H1 (cell line): ENCODE measurements at regions not wholly inside any gene's neighbourhood (a gene's known extent, or its start where the extent isn't known, plus 50 kb on each side); places are given as distances from the start of the nearest gene placed in this dataset.
"Not testable (repeated sequence)": the region's sequence is repeated elsewhere in the genome, so short reads cannot be mapped to it uniquely, and the experiment has no call there.

Source experiments
- CTCF ChIA-PET: fragments of 300-600 bp; sonication (Branson Sonifier 250); formaldehyde crosslinking; loops from one replicate; lab custom pipeline; 2021; ENCODE audit not compliant: partially characterized antibody; lab: Charles Lee
- POLR2A ChIA-PET: fragments of 300-600 bp; sonication (Branson Sonifier 250); formaldehyde crosslinking; loops from one replicate; lab custom pipeline; 2021; ENCODE audit warnings: inconsistent platforms; ENCODE audit not compliant: partially characterized antibody; lab: Charles Lee
- DNase-seq, 2 experiments: peaks; one replicate each; pipeline versions ENCODE4 v3.0.0 to v3.0.0-alpha.2; 2010 to 2022; ENCODE audit warnings: low spot score in 2 of 2, low read depth in 1 of 2, mixed read lengths in 1 of 2
- FAIRE-seq: peaks from 2 replicates; lab custom pipeline; 2011; peaks lifted over from hg19 to GRCh38; lab: Jason Lieb, UNC
- H2AFZ ChIP-seq: 2 replicates; pipeline ENCODE4 v1.8.1; 2012; ENCODE audit warnings: low read length, inconsistent platforms
- H2AK5ac ChIP-seq: 2 replicates; pipeline ENCODE4 v1.6.1; 2013; ENCODE audit warnings: low read depth, low read length
- H2BK120ac ChIP-seq: replicated peaks from 2 replicates; pipeline ENCODE3; 2013; ENCODE audit warnings: low read depth, low read length, inconsistent platforms
- H2BK12ac ChIP-seq: 2 replicates; pipeline ENCODE4 v1.6.1; 2013; ENCODE audit warnings: low read depth, low read length
- H2BK15ac ChIP-seq: 2 replicates; pipeline ENCODE4 v1.6.1; 2013; ENCODE audit warnings: low read length
- H2BK20ac ChIP-seq: 2 replicates; pipeline ENCODE4 v1.6.1; 2013; ENCODE audit warnings: low read length
- H2BK5ac ChIP-seq: 2 replicates; pipeline ENCODE4 v1.6.1; 2013; ENCODE audit warnings: low read depth, low read length
- H3K14ac ChIP-seq: 2 replicates; pipeline ENCODE4 v1.6.1; 2013; ENCODE audit warnings: inconsistent platforms; ENCODE audit not compliant: insufficient read length
- H3K18ac ChIP-seq: 2 replicates; pipeline ENCODE4 v1.6.1; 2013; ENCODE audit warnings: low read length; ENCODE audit errors: extremely low read depth
- H3K23ac ChIP-seq: 2 replicates; pipeline ENCODE4 v1.6.1; 2013; ENCODE audit warnings: inconsistent platforms; ENCODE audit not compliant: insufficient read length
- H3K23me2 ChIP-seq: 2 replicates; pipeline ENCODE4 v1.6.1; 2013; ENCODE audit warnings: low read depth, low read length
- H3K27ac ChIP-seq: 2 replicates; pipeline ENCODE4 v1.6.1; 2011; ENCODE audit warnings: low read depth, low read length, inconsistent platforms
- H3K27me3 ChIP-seq, 4 experiments: replicated peaks in 1 of 4; 1 replicate in 1 of 4; 2 replicates in 3 of 4; pipeline versions ENCODE4 v1.6.1 to v1.8.1; 2011 to 2013; ENCODE audit warnings: low read length in 3 of 4, mild to moderate bottlenecking in 3 of 4, inconsistent platforms in 2 of 4, mixed read lengths in 2 of 4, moderate library complexity in 1 of 4; ENCODE audit not compliant: control insufficient read depth in 3 of 4, insufficient read depth in 3 of 4; ENCODE audit errors: extremely low read depth in 1 of 4
- H3K36me3 ChIP-seq, 4 experiments: 2 replicates each; pipeline versions ENCODE4 v1.6.1 to v1.8.1; 2011 to 2013; ENCODE audit warnings: mild to moderate bottlenecking in 4 of 4, low read length in 3 of 4, moderate library complexity in 2 of 4, control low read depth in 1 of 4, inconsistent platforms in 1 of 4; ENCODE audit not compliant: insufficient read depth in 4 of 4, control insufficient read depth in 2 of 4
- H3K4ac ChIP-seq: replicated peaks from 2 replicates; pipeline ENCODE3; 2013; ENCODE audit warnings: low read length, low read depth, mixed read lengths, inconsistent platforms; ENCODE audit not compliant: insufficient read length
- H3K4me1 ChIP-seq, 4 experiments: replicated peaks in 1 of 4; 1 replicate in 1 of 4; 2 replicates in 3 of 4; pipeline versions ENCODE4 v1.6.1 to v1.8.1; 2011 to 2013; ENCODE audit warnings: low read length in 3 of 4, inconsistent platforms in 2 of 4, mixed read lengths in 1 of 4; ENCODE audit not compliant: insufficient read depth in 4 of 4, control insufficient read depth in 3 of 4
- H3K4me2 ChIP-seq, 2 experiments: 2 replicates each; pipeline versions ENCODE4 v1.6.1 to v1.8.1; 2011 to 2013; ENCODE audit warnings: low read depth in 2 of 2, low read length in 2 of 2, control low read depth in 1 of 2, inconsistent platforms in 1 of 2, mild to moderate bottlenecking in 1 of 2; ENCODE audit not compliant: insufficient read depth in 1 of 2
- H3K4me3 ChIP-seq, 4 experiments: fragments of 200-600, 300-600 bp in 1 of 4; sonication (generic), shearing (Covaris generic), sonication (Bioruptor Twin) in 1 of 4; 2 replicates each; pipeline versions ENCODE4 v1.5.1 to v1.8.1; 2011 to 2016; ENCODE audit warnings: low read length in 4 of 4, low read depth in 3 of 4, control low read depth in 2 of 4, inconsistent platforms in 2 of 4, mild to moderate bottlenecking in 2 of 4, mixed read lengths in 1 of 4, moderate library complexity in 1 of 4; ENCODE audit not compliant: insufficient read depth in 2 of 4; ENCODE audit errors: extremely low read depth in 1 of 4
- H3K56ac ChIP-seq: replicated peaks from 2 replicates; pipeline ENCODE3; 2013; ENCODE audit warnings: low read depth, mild to moderate bottlenecking, mixed read lengths, low read length, inconsistent platforms; ENCODE audit not compliant: insufficient read length
- H3K79me1 ChIP-seq: 2 replicates; pipeline ENCODE4 v1.6.1; 2013; ENCODE audit warnings: low read depth, low read length, control low read depth
- H3K79me2 ChIP-seq, 2 experiments: 2 replicates each; pipeline versions ENCODE4 v1.6.1 to v1.8.1; 2012 to 2013; ENCODE audit warnings: low read length in 2 of 2, mild to moderate bottlenecking in 2 of 2, inconsistent platforms in 1 of 2; ENCODE audit not compliant: insufficient read depth in 2 of 2, control insufficient read depth in 1 of 2
- H3K9ac ChIP-seq, 4 experiments: replicated peaks in 1 of 4; 1 replicate in 1 of 4; 2 replicates in 3 of 4; pipeline versions ENCODE4 v1.6.1 to v1.8.1; 2011 to 2013; ENCODE audit warnings: low read depth in 3 of 4, low read length in 3 of 4, control low read depth in 2 of 4, mild to moderate bottlenecking in 2 of 4, moderate library complexity in 2 of 4, inconsistent platforms in 1 of 4; ENCODE audit errors: extremely low read depth in 1 of 4
- H3K9me3 ChIP-seq, 2 experiments: 2 replicates each; pipeline versions ENCODE4 v1.6.1 to v1.8.1; 2012 to 2013; ENCODE audit warnings: mild to moderate bottlenecking in 2 of 2, moderate library complexity in 2 of 2, control low read depth in 1 of 2, inconsistent platforms in 1 of 2, low read depth in 1 of 2, low read length in 1 of 2, mixed read lengths in 1 of 2; ENCODE audit not compliant: insufficient read depth in 2 of 2
- H4K20me1 ChIP-seq, 2 experiments: replicated peaks in 1 of 2; 2 replicates each; pipeline versions ENCODE3 to v1.8.1; 2011 to 2013; ENCODE audit warnings: inconsistent platforms in 2 of 2, low read length in 2 of 2, mild to moderate bottlenecking in 1 of 2; ENCODE audit not compliant: insufficient read depth in 2 of 2, control insufficient read depth in 1 of 2
- H4K5ac ChIP-seq: 2 replicates; pipeline ENCODE4 v1.6.1; 2013; ENCODE audit warnings: low read length, low read depth, mixed read lengths, inconsistent platforms; ENCODE audit not compliant: insufficient read length
- H4K8ac ChIP-seq: 2 replicates; pipeline ENCODE4 v1.8.0; 2013; ENCODE audit warnings: mild to moderate bottlenecking, moderate library complexity, low read length, inconsistent platforms; ENCODE audit not compliant: insufficient read depth; ENCODE audit errors: extremely low read depth
- H4K91ac ChIP-seq: replicated peaks from 2 replicates; pipeline ENCODE3; 2013; ENCODE audit warnings: low read length, mixed read lengths, inconsistent platforms; ENCODE audit not compliant: insufficient read length

GRCh38 chr10:65269551-65269950 lies 1656.3 kb upstream of the LRRTM3 start:
- H3K36me3 ChIP-seq, H3K27ac ChIP-seq, H4K5ac ChIP-seq, H3K4ac ChIP-seq, H3K9ac ChIP-seq, H2BK20ac ChIP-seq, CTCF ChIA-PET, DNase-seq, H3K14ac ChIP-seq, H3K79me1 ChIP-seq, H4K20me1 ChIP-seq, H2BK5ac ChIP-seq, H2BK12ac ChIP-seq, H4K91ac ChIP-seq, H2AFZ ChIP-seq, H2BK120ac ChIP-seq, H3K79me2 ChIP-seq, H2BK15ac ChIP-seq, H3K9me3 ChIP-seq, H3K56ac ChIP-seq, H3K27me3 ChIP-seq, FAIRE-seq, H3K18ac ChIP-seq, H3K4me2 ChIP-seq, H3K4me1 ChIP-seq, POLR2A ChIA-PET, H4K8ac ChIP-seq, H3K23me2 ChIP-seq, H3K23ac ChIP-seq, H3K4me3 ChIP-seq, H2AK5ac ChIP-seq: not testable (repeated sequence)
